GM21528 (cell line): ENCODE measurements at regions not wholly inside any gene's neighbourhood (a gene's known extent, or its start where the extent isn't known, plus 50 kb on each side); places are given as distances from the start of the nearest gene placed in this dataset.

Experiments used
- ATAC-seq: cut with Tn5 transposase; IDR thresholded peaks from one replicate; pipeline ENCODE4 v1.9.1; 2021; ENCODE audit warnings: mild to moderate bottlenecking, moderate library complexity; ENCODE audit not compliant: unreplicated experiment, low FRiP score

DNA sequence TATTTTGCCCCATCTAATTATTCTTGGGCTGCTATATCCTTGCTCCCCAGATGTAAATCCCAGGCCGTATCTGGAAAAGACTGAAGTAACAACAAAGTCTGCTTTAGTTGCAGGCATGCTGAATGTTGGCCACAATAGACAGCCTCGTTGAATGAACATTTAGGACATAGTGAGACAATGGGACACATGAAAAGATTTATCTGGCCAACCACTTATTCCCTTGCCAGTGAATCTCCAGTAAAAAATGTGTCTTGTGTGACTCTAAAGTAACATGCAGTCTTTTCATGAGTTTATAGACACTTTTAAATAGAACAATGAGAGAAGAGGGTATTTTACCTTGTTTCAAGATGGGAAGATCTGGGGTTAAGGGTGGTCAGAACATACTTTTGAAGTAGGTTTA lies 60.2 kb upstream of the STXBP6 start:
- ATAC-seq: no peak

GRCh38 chr14:25108959-25109358 lies 59.0 kb upstream of the STXBP6 start:
- ATAC-seq: no peak

DNA sequence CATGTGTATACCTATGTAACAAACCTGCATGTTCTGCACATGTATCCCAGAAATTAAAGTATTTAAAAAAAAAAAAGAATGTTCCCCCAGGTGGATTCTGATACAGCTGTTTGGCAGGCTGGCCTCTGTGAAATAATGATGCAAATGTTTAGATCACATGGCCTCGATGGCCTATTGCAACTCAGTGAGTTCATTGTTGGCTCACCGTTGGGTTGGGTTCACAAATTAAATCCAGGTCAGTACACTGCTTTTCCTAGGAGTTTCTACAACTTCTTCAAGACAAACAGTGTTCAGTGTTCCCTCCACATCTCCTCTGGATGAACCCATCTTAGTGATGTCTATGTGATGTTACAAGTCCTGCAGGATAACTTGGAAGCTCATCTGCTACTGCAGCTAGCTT lies 58.3 kb upstream of the STXBP6 start:
- ATAC-seq: no peak

GRCh38 chr14:25103820-25104219 lies 53.9 kb upstream of the STXBP6 start:
- ATAC-seq: no peak

- no peak for ATAC-seq
Measured at GRCh38 chr14:25103271-25103670, 53.3 kb upstream of the STXBP6 start.

GRCh38 chr14:25102788-25103187 lies 52.8 kb upstream of the STXBP6 start:
- no peak for ATAC-seq

- no peak for ATAC-seq
Measured at GRCh38 chr14:25101276-25101675, 51.3 kb upstream of the STXBP6 start.
